CD4-positive, alpha-beta T cell treated with Interleukin-1 beta for 1 hour (primary cell): ENCODE measurements at regions not wholly inside any gene's neighbourhood (a gene's known extent, or its start where the extent isn't known, plus 50 kb on each side); places are given as distances from the start of the nearest gene placed in this dataset.

Experiments
- DNase-seq, 2 donors: peaks; one replicate each; pipeline ENCODE4 v3.0.0-alpha.2; 2020 to 2022

- DNase-seq, result no peak
These were observed 409.3 kb upstream of the SULF2 start for GRCh38 chr20:48194583-48194982.

GRCh38 chr20:48193627-48194425 is 408.5 kb upstream of the SULF2 start:
- DNase-seq, result no peak

GRCh38 chr20:48192109-48192508 is 406.8 kb upstream of the SULF2 start:
- no peak for DNase-seq

DNA sequence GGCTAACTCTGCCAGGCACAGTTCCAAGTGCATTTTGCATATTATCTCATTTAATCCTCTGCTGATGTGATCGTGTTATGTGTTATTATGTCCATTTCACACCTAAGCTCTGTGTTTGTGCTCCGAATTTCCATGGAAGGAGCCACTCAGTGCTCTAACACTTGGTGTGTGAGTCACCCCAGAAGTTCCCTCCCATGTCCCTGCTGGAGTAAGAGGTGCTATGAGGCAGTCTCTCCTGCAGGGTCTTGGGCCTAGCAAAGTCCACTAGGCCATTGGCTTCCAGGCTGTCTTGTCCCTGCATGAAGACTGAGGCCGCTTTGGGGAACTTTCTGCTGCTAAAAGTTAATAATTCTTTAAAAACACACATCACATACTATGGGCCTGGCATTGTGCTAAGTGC is 405.9 kb upstream of the SULF2 start:
- no peak for DNase-seq

DNA sequence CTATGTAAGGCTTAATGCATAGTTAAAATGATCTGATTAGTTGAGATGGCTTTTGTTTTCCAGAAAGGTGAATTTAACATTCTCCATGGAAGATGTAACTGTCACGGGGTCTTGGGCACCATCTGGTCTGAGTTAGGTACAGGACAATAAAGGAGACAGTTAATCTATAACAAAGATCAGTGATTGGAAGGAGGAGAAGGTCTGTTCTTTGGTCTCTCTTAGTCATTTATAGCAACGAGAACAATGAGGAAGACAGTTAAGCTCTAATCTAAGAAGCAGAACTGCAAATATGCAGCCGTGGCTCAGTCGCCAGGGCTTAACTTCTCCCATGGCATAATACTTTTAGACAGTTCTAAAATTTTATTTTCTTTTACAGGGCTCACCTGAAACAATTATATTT is 405.5 kb upstream of the SULF2 start:
- DNase-seq, result no peak

- DNase-seq, result no peak
These were observed 403.9 kb upstream of the SULF2 start for GRCh38 chr20:48189181-48189580.

GRCh38 chr20:48187851-48188250 is 402.6 kb upstream of the SULF2 start:
- no peak for DNase-seq

GRCh38 chr20:48186915-48187314 is 401.6 kb upstream of the SULF2 start:
- no peak for DNase-seq

DNA sequence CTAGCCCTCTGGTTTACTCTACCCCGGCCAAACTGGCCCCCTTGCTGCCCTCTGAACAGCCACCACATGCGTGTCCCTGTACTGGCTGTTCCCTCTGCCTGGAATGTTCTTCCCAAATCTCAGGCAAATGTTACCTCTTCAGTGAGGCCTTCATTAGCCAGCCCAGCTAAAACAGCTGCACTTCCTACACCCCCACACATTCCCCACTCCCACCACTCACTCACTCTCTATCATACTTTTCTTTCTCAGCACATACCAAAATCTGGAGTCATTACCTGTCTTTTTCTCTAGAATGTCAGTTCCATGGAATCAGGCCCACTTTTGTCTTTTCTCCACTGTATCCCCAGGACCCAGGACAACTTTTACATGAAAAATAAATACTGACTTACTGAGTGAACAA is 401.2 kb upstream of the SULF2 start:
- no peak for DNase-seq

DNA sequence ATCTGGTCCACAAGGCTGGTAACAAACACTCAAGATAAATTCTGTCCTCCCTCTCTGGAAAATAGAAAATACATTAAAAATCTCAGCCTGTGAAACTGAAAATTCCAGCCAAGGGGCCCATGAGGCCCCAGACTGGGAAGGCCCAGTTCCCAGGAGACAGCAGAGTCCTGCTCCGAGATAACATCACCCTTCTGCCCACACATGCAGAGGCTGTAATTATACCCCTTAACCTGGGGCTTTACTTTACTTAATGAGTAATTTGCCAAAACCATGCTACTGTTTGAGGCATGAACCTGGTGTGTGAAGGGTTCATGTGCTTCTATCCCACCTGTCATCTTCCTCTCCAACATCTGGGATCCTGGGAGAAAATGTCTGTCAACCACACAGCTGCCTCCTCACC is 398.9 kb upstream of the SULF2 start:
- DNase-seq, result no peak

DNA sequence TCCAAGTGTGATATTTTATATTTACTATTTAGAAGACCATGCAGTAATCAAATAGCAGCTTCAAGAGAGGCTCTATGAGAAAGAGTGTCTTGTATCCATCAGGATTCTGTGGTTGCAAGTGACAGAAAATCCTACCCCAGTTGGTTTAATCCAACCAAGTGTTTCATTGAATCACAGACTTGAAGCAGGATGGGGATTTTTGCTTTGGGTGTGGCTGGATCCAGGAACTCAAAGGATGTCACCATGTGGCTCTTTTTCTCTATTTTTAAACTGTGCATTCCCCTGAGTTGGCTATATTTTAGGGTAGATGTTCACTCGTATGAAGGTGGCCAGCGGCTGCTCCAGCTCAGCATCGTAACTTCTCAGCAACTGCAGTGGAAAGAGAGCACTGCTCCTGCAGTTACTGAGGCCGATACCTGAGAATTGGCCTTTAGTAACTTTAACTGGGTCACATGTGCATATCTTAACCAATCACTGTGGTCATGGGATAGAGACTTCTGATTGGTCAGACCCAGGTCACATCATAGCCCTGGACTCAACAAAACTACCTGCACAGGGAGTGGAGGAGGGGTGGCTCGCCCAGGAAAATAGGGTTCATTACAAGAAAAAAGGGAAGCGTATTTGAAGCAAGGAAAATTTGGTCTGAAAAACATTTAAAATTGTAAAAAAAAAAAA is 396.1 kb upstream of the SULF2 start:
- DNase-seq, result no peak

GRCh38 chr20:48180618-48181017 is 395.3 kb upstream of the SULF2 start:
- no peak for DNase-seq

GRCh38 chr20:48180024-48180423 is 394.7 kb upstream of the SULF2 start:
- no peak for DNase-seq

DNA sequence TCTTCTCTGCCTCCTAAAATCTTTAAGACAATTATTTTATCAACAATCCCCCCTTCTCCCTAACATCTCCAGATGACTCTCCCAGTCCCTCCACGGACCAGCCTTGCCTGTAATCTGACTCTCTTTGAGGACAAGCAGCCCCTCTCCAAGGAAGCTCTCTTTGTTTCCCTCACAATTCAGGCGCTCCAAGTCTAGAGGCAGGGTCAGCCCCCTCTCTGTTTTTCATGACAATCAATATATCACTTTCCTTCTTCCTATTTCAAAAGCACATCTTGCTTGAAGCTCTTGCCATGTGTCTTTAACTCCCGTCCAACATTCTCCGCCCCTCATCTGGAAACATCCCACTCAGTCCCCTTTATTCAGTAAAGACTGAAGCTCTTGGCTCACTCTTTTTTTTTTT is 393.4 kb upstream of the SULF2 start:
- no peak for DNase-seq

- DNase-seq, result no peak
These were observed 391.8 kb upstream of the SULF2 start for GRCh38 chr20:48177058-48177457.

- no peak for DNase-seq
These were observed 390.9 kb upstream of the SULF2 start for GRCh38 chr20:48176139-48176538.

DNA sequence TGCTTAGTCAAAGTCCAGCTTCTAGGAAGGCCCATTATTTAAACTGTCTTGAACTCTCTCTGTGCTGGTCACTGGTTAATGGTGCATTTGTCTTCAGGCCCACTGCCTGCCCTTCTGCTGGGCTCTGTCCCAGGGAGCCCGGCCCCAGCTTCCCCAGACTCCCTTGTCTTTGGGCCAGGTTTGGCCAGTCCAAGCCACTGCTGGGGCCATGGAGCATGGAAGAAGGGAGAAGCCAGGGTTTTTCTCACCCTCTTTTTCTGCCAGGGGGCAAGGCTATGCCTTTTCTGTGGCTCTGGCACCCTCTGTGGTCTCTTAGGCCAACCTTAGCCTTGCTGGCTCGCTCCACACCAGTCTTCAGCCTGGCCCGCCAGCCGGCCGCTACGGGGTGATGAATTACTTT is 390.0 kb upstream of the SULF2 start:
- no peak for DNase-seq

DNA sequence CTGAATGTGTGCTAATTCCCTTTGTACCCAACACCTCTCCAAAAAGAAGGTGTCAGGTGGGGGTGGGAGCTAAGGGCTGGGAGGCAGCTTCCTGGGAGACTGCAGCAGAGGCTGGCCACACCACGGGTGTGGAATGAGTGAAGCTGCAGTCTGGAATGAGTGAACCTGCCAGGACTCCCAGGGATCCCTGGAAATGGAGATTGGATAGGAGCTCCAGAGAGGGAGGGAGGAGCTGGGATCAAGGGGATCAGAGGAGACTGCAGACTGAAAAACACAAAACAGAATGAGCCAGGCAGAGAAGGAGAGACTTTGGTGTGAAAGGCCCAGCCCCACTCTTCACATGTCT is 387.0 kb upstream of the SULF2 start:
- DNase-seq, result no peak

- no peak for DNase-seq
These were observed 386.5 kb upstream of the SULF2 start for GRCh38 chr20:48171626-48172356.

DNA sequence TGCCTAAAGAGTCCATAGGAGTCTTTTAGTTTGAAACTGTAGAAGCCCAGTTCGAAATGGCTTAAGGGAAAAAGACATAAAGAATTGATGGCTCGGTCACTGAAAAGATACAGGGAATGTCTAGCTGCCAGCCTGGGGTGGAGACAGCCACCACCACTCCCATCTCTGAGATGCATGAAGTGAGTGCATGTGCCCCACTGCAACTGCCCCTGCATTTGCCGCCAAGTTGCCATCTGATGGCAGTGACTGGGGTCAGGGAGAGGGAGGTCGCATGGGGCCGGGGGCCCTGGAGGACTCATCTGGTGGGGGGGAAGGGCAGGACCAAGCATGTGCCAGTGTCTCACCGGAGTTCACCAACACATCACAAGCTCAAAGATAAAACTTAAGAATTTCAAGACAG is 385.8 kb upstream of the SULF2 start:
- DNase-seq, result no peak

GRCh38 chr20:48170625-48171024 is 385.3 kb upstream of the SULF2 start:
- DNase-seq, result no peak

DNA sequence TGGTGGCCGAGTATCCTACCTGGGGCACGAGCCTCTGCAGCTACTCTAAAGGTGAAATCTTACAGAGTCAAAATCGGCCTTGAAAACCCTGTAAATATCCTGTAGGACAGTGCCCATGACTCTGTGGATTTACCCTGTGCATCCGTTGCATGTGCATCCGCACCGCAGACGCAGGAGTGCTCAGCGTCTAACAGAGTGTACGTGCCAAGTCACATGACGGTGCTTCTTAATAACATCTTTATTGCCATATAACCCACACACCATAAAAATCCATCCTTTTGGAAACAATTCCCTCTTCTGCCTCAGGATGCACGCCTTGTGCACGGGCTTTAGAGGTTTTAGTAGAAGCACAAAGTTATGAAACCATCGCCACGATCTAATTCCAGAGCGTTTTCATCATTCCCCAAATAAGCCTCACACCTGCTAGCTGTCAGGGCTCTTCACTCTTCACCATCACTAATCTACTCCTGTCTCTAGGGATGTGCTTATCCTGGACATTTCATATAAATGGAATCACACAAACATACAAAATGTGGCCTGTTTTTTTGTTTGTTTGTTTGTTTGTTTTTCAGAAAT is 384.5 kb upstream of the SULF2 start:
- DNase-seq, result no peak

- no peak for DNase-seq
These were observed 381.0 kb upstream of the SULF2 start for GRCh38 chr20:48166082-48166835.
